Stimulated activated CD4-positive, alpha-beta T cell treated with anti-CD3 and anti-CD28 coated beads, Interleukin-1b, Interleukin-23, amount 100 ng/mL, for 48 hours (primary cell): ENCODE measurements at regions not wholly inside any gene's neighbourhood (a gene's known extent, or its start where the extent isn't known, plus 50 kb on each side); places are given as distances from the start of the nearest gene placed in this dataset.

Source experiments
- DNase-seq: peaks from one replicate; pipeline ENCODE4 v3.0.0-alpha.2; 2020

DNA sequence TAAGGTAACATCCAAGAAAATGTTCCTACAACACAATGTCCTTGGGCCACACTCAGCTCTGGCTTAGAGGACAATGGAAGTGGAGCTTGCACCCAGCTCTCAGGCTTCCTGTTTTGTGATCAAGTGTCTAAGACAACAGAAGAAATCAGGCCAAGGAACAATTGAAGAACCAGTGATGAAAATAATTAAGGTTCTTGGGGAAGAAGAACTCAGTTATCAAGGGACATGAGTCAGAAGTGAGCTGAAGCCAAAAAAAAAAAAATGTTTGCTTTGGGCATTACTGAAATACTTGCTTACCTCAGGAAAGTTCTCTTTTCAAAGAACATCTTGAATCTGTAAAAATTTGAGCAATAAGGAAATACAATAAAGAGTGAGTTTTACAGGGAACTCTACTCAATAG lies 299.0 kb downstream of the FBXO15 start:
- no peak for DNase-seq

GRCh38 chr18:73843455-73843854 lies 304.2 kb downstream of the FBXO15 start:
- no peak for DNase-seq

- DNase-seq: peak; percentile 18
These were observed 304.7 kb downstream of the FBXO15 start for GRCh38 chr18:73842795-73843394.

DNA sequence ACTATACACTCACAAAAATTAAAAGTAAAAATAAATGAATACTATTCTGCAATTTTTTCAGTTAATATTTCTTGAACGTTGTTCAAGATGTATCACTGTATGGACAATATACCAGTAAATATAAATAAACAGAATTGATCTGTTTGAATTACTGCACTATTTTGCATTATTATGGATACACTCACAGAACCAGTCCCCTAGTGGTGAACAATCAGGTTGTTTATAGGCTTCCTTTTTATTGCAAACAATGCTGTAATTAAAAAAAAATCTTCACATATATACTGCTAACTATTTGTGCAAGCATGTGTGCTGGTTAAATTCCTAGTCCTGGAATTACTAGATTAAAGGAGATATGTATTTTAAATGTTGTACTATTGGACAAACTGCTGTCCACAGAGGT lies 306.0 kb downstream of the FBXO15 start:
- no peak for DNase-seq

DNA sequence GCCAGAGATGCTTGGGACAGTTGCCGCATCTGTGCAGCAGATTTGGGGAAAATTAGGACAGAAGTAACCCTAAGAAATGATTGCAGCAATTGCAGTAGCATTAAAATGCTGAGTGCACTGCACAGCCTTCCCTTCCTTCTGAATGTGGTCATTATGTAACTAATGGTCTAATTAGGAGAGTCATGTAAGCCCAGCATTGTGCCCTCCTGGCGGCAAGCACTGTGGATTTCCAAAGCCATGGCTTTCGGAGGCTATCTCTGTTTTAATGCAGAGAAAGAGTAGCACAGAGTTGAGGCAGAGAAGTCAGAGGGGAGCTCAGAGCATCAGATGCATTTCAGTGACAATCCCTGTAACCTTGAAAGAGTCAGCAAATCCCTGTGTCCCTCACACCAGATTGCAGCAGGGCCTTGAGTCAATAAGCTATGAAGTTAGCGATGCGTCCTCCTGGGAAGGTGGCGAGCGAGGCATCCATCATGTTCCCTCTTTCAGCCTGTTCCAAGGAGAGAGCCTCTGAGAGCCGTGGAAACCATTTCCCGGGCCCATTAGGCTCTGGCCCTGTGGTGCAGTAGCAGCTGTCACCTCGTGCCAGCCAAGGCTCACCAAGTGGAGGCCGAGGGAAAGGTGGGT lies 307.2 kb downstream of the FBXO15 start:
- DNase-seq: no peak

- no peak for DNase-seq
These were observed 308.2 kb downstream of the FBXO15 start for GRCh38 chr18:73839441-73839840.

- DNase-seq: no peak
These were observed 309.5 kb downstream of the FBXO15 start for GRCh38 chr18:73838107-73838506.

DNA sequence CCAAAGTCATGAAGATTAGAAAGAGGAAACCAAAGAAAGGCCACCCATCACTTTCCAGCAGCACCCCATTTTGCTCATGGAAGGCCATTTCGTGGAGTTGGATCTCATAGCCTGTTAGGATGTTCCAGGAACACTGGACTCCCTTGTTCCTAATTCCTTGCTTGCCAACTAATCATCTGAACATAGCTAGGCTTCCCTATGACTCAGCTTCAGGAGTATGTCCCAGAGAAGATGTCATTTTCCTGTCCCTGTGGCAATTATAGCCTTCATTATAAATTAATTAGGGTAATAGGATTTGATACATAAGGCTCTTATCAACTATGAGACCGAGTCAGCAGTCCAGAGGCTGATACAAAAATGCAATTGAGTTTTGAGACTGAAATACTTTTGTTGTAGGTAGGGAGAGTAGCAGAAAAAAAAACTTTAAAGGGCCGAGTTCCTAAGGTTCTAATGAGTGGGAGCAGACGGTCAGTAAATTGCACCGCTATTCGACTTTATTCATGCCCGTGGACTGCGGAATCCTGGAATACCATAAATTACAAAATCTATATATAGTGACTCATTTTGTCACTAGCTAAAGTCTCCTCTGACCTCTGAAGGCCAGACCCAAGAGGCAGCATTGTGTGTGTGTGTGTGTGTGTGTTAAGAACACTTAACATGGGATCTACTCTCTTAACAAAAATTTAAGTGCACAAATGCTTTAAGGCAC lies 311.8 kb downstream of the FBXO15 start:
- no peak for DNase-seq

DNA sequence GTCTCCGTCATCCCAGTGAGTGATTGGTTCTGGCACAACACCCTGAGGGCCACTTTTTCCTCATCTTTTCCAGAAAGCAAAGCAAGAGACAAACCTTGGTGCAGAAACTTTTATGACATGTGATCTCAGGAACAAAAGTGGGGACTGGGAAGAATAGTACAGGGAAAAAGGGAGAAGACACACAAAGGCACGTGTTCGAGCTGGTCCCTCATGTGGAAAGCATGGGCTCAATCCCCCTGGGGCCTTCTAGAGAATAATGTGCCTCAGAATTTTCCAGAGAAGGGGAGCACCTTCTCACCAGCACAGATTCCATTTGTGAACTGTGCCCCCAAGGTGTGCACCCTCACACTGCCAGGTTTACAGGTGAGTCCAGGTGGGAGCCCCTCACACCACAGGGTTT lies 312.6 kb downstream of the FBXO15 start:
- no peak for DNase-seq

- no peak for DNase-seq
These were observed 315.9 kb downstream of the FBXO15 start for GRCh38 chr18:73831688-73832087.

DNA sequence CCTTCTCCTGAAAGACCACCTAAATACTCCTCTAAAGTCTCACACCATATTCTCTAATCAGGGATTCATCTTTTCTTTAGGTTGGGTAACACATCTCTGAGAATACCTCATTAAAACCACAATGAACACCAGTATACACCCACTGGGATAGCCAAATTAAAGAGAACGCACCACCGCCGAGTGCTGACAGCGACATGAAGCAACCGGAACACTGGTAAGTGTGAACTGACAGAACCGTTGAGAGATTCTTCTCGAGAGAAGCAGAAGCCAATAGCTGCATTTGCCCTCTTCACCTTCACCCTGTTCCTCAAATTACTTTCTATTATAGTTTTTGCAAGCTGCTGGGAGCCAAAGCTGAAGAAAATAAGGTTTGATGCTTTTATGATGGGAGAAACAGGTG lies 318.5 kb downstream of the FBXO15 start:
- DNase-seq: no peak

DNA sequence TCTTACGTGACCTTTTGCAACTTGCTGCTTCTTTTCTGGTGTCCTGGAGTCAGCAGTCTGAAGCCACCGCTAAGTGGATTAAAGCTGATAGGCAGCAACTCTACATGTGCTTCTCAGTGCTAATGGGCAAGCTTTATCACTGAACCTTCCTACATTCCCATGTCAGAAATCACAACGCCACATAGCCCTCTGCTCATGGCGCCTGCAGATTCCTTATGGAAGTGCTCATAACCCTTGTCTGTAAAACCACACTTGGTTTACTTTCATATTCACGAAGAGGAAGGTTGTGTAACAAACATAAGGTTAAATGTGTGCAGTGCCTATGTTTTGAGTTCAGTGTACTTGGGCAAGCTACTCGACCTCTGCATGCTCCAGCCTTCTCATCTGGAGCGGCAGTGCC lies 319.8 kb downstream of the FBXO15 start:
- no peak for DNase-seq

DNA sequence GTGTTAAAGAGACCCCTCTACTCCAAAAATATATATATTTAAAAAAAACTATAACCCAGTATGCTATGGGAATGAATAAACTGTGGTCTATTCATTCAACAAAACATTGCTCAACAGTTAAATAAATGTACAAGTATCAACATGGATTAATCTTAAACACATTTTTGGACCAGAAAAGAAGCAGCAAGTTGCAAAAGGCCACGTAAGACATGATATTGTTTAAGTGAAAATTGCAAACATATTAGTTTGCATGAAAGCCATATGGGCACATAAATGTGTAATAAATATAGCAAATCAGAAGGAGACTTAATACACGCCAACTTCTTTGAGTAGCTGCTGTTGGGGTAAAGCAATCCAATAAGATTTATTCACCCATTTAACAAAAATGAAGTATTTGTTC lies 321.5 kb downstream of the FBXO15 start:
- no peak for DNase-seq

DNA sequence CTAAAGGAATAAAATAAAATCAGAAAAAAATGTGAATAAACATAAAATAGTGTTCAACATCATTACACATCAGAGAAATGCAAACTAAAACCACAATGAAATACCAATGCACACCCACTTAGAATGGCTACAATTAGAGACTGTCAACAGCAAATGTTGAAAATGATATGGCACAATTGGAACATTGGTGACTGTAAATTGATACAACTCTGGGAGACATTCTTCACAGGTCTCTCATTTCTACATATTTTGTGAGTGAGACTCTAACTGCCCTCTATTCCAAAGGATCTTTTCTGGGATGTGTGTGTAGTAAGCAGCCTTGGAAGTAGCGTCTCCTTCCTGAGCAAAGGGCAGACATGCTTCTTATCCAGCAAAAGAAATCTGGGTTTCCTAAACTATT lies 323.0 kb downstream of the FBXO15 start:
- no peak for DNase-seq

- DNase-seq: no peak
These were observed 335.2 kb downstream of the FBXO15 start for GRCh38 chr18:73812423-73812822.

DNA sequence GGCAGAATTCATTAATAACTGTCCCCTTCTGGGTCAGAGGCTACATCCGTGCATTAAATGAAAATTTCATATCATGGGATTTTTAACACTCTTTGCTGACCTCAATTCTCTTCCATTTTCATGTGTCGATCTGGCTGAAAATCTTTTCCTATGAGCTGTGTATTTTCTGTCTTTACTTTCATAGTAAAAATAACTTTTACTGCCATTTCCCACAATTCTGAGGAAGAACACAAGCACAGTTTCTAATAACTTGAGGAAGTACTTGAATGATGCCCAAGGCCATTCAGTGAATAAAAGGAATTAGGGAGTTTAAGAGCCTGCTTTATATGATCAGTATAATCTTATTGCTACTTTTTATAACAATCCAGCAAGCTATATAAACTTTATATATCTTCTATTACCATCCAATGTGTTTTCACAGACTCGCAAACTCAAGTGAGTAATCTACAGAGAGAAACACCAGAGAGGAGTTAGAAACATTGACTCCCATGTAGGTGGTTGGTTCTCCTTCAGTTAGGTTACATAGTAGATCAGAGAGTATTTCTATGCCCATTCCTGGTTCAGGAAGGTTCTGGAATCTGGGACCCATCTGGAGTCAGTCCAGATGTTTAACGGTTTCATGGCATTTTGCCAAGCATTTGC lies 340.0 kb downstream of the FBXO15 start:
- no peak for DNase-seq

DNA sequence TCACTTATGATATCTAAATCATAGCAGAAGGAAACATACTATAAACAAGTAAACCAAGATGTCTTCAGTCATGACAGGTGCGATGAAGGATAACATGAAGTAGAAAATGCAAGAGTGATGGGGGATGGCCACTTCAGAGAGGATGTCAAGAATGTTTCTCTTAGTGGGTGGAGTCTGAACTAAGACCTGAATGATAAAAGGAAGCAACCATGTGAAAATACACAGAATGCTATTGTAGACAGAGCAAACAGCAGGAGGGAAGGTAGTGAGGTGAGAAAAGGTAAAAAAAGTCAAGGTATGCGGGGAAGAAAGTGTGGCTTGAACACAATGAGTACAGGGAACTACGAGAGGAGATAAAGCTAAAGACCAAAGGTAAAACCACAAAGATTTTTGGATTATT lies 341.6 kb downstream of the FBXO15 start:
- no peak for DNase-seq

DNA sequence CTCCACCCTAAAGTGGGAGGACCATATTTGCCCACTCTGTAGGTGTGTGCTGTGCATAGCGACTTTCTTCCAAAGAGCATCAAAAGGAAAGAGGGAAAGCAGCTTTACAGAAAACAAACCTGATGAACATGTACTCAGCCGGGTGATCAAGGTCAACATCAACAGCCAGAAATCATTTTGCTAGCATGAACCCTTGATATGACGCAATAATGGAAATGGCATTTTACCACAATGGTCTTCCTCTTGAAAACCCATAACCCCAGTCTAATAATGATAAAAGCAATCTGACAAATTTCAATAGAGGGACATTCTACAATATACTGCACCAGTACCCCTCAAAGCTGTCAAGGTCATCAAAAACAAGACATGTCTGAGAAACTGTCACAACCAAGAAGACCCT lies 350.2 kb downstream of the FBXO15 start:
- DNase-seq: no peak

DNA sequence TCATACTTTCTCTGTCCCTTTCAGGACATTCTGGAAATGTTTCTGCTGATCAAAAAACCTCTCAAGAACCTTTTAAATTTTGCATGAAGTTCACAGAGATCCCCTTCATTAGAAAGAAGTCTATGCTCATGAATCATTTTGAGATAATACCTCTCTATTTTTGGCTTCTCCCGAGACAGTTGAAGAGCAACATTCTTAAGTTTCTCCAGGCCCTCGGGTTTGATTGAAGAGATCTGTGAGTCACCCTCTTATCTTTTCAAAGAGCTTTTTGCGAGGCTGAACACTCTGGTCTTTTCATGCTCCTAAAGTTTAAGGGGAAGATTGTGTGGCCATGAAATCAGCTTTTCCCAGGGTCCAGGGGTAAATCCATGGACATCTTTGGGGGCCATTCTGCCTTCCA lies 354.2 kb downstream of the FBXO15 start:
- no peak for DNase-seq

DNA sequence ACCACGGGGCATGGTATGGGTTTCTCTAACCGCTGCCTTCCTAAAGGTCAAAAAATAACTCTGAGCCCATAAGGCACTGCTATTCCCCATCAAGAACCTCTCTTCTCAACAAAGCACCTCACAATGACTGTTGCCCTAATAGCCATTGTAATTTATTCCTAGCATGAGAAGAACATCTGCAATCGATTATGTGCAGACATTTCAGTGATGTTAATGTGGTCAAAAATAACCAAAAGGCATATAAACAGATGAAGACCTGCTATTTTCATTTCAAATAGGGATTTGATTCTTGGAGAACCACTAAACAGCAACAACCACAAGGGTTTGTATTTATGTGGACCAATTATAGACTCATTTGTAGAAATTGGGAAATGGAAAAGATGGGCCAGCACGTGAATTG lies 356.6 kb downstream of the FBXO15 start:
- DNase-seq: no peak

- no peak for DNase-seq
These were observed 357.0 kb downstream of the FBXO15 start for GRCh38 chr18:73790587-73790986.

DNA sequence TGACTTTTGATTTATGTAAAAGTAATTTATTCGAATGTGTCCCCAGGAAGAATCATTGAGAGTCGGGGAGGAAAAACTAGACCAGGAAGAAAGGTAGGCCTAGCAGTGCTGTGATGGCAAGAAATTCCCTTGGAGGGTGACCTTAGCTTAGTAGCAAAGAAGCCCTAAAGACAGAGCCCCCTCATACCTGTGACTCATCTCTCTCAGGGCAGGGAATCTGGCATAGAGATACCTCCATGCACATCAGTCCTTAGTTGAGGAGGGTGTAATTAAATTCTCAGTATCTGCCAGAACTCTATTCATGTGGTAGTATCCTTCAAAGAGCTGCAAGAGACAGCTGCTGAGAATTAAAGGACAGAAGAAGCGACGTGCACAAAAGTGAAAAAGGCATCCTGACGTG lies 360.3 kb downstream of the FBXO15 start:
- no peak for DNase-seq

DNA sequence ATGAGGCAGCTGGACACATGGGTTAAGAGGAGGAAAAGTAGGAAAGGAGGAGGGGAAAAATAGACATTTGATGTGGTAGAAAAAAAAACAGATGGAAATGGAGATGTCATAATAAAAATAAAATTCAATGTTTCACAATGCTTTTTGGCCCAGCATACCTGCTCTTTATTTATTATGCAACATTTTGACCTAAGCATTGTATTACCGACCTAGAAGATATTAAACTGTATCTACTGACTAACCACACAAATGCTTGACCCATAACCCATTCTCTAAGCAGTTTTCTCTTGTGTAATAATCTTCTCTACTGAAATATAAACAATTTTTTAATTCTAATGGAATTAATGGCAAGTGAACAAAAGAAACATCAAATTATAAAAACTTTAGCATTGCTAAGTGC lies 362.3 kb downstream of the FBXO15 start:
- DNase-seq: no peak

GRCh38 chr18:73784853-73785252 lies 362.8 kb downstream of the FBXO15 start:
- DNase-seq: no peak
